ENCODE measurements at regions not wholly inside any gene's neighbourhood (a gene's known extent, or its start where the extent isn't known, plus 50 kb on each side); places are given as distances from the start of the nearest gene placed in this dataset.
A peak's percentile ranks its signal among the peaks of the same experiment; 100 is the strongest.

DNA sequence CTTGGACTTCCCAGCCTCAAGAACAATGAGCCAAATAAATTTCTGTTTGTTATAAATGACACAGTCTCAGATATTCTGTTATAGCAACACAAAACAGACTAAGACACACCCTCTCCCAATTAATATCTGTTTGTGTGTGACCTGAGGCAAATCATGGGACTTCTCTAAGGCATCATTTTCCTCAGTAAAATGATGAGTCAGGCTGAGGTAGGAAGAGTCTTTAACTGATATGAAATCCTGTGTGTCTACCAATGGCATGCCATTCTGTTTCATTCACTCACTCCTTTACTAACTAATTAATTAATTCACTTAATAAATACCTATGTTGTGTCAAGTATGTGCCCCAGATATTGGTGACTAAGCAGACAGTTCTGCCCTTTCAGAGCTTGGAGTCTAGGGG, 258.4 kb upstream of the CRY1 start:
- no peak for DNase-seq

DNA sequence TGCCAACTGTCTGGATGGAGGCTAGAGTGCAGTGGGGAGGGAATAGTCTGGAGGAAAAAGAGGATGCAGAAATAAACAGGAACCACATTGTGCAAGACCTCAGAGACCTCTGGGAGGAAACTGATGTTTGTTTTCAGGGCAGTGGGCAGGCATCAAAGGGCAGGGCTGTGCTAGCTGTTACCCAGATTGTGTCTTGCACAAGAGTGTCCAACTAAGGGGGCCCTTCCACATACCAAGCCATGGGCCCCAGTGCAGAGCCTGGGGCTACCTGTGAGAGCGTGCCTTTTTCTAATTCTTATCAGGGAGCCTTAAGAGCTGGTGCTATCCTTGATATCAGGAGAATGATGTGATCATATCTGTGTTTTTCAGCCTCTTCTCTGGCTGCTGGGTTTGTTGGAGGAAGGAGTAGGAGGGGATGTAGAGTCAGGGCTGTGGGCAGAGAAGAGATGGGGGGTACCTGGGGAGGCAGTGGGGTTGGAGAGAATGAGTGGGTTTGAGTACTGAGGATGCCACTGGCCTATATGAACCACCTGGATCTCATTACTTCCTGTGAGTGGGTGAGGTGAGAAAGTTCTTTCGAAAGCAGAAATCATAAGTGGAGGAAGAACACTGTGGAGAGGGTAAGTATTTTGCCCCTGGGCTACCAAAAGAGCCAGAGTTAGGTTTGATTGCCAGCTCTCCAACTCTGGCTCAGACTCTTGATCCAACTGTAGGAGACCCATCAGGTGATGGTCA, 259.2 kb upstream of the CRY1 start:
- peak; percentile 52 for DNase-seq

DNA sequence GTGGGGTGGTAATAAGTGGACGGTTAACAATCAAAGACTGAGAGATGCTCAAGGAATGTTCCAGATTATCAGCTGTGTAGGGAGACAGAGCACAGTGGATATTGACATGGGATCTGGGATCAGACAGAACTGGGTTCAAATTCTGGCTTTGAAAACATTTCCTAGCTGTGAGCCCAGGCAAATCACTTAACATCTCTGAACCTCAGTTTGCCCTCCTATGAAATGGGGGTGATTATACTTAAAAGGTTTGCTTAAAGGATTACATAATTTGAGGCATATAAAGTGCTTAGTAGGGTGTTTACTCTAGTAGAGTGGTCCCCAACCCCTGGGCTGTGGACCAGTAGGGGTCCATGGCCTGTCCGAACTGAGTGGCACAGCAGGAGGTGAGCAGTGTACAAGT, 260.0 kb upstream of the CRY1 start:
- DNase-seq: no peak

DNA sequence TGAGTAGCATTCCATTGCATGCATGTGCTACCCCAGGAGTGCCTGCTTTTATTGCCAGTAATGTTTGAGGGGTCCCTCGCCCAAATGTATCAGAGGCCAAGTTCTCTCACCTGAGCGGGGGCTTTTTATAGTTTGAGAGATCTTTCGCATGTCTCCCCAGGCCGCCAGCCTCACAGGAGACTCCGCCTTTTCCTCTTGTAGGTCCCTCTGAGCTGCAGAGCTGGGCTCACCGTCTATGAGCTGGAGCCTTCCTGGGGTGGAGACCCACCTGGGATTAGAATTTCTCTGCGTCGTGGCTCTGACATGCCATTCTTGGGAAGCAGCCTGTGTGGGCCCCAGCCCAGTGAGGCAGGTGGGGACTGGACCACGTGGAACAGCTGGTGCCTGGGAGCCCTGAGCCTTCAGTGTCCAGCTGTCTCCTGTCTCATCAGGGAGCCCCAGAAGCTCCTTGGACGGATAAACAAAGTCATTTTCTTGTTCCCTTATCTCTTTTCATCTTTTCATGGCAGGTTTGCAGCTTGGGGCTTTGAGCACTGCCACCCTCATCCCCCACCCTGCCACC, 261.7 kb upstream of the CRY1 start:
- no peak for DNase-seq

DNA sequence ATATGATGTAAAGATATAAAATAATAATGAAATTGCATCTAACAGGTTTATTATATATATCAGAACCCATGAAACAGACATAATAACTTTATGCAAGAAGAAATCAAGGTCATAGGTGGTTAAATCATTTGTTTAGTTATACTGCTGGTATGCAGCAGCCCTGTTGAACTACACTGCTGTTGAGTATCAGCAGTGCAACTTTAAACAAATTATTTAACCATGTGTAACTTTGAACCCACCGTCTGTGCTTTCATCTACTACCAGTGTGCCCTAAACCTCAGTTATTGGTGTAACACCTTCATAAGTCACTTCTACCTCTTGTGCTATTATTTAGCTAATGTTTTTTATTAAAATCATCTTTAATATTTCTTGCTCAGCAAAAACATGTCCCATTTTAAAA, 262.3 kb upstream of the CRY1 start:
- no peak for DNase-seq

DNA sequence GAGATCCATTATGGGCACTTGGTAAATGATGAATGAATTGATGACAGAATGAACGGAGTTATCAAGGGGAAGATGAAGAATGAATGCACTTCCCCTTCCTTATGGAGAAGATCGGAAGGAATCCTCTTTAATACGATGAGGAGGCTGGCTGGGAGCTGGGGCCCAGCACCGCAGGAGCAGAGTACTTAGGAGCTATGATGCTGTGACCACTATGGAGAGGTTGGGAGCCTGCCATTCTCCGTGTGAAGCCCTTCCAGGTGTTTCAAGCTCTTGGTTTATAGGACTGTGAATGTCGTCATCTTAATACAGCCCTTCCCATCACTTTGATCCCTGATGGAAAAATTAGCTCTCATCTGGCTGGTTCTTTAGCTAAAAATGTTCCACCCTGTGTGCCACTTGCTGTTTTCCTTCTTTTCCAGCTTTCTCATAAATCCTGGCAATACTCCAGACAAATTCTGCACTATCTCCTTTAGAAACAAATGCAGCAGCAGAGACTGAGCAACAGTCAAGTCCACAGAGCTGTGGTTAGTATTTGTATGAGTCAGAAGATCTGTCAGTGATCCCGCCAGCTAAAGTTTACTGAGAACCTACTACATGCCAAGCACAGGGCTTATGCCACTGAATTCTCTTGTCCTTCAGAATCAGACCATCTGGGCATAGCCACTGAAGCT, 263.1 kb upstream of the CRY1 start:
- no peak for DNase-seq

DNA sequence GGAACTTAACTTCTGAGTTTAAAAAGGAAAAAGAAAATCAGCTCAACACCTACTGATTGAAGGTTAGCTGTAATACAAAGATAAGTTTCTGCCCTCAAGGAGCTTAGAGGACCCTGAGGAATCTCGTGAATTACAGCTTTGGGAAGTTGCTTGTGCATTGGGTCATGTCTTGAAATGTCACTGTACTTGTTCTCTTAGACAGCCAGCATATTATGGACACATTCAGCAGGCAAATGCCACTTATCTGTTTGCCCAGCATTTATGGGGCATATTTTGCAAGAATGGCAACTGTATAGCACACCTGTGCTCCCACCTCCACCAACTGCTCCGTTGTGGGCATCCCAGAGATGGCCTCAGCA, 263.6 kb upstream of the CRY1 start:
- no peak for DNase-seq

DNA sequence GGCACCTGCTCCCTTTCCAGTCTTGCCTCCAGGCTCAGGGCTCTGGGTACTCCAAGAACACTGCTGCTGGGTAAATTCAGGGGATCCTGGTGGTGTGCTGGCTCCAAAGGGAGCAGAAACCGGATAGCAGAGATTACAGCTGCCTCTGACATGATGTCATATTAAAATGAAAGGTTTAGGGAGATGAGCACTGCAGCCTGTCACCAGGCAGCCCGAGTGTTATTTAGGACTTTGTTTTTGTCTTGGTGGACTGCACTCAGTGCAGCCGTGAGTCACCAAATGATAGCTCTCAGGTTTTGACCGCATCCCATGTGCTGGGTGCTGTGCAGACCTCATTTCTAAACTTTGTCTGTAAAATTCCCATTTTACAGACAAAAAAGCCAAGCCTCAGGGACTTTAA, 266.0 kb upstream of the CRY1 start:
- no peak for DNase-seq

DNA sequence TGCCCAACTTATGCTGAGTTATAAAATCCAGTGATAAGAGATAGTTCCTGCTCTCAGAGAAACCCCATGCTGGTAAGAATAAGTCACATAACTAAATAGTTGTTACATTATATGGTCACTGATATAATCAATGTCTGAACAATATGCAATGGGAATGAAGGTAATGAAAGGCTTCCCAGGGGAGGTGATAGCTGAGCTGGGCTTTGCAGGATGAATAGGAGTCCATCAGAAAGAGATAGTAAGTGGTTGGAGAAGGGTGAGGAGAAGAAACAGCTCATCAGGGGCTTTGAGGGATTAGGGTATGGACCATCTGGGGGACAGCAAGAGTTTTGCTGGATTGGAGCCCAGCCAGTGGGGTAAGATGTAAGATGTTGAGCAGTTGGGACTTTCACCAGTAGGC, 266.7 kb upstream of the CRY1 start:
- DNase-seq: no peak

DNA sequence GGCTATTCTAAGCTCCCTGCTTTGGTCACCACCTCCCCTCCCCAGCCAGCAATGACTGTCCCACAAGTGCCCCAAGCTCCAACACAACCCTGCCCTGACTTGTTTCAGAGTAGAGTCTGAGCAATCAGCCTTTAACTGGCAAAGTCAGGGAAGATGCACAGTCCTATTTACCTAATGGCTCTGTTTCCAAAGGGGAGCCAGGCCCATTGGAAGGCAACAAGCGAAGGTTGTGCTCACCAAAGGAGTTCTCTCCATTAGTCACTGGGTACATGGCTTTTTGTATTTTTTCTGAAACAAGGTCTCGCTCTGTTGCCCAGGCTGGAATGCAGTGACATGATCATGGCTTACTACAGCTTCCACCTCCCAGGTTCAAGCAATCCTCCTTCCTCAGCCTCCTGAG, 267.1 kb upstream of the CRY1 start:
- DNase-seq: no peak

DNA sequence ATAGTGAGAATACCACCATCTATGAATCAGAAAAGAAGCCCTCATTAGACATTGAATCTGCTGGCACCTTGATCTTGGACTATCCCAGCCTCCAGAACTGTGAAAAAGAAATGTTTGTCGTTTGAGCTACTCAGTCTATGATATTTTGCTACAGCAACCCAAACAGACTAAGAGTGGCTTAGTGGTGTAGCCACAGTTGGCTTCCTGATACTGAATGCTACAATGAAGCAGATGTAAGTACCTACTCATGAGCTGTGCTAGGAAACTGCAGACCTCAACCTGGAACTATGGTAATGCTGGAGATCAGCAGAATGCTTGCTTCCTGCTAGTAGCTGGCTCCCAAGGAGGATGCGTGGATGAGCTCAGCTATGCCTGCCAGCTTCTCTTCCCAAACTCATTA, 268.6 kb upstream of the CRY1 start:
- DNase-seq: no peak

DNA sequence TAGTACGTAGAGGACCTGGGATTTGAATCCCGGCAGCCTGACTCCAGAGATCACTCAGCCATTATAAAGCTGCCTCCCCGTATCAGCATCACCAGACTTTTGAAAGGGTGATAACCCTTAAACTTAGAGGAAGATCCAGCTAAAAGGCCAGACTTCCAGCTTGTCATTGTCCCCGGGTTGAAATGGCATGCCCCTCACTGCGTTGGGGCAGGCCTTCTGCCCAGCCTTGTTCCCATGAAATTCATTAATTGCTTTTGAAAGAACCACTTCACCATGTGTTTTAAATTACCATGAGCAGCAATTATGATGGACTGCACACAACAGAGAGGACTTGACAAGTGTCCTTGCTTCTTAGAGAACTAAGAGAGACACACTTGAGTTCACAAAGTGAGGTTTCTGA, 269.6 kb upstream of the CRY1 start:
- no peak for DNase-seq

DNA sequence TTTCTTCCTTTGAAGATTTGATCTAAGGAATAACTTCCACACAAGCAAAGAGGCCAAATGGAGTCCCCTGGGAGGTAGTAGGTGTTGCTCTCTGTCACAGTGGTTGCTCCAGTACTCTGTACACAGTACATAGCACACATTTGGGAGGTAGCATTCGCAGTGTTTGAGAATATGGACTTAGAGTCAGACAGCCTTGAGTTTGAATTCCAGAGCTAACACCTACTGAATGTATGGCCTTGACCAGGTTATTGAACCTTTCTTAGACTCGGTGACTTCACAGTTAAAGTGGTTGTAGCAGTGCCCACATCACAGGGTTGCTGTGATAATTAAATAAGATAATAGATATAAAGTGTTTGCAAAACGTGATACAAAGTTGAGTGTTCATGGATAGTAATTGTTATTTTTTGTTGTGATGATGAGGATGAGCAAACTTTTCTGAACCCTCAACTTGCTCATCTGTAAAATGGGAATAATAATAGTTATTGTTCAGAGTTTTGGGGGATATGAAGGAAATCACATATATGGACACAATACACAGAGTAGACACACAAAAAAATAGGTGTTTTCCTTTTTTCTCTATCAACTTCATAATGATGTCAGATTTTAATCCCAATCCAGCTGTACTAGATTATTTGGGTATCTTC, 271.6 kb upstream of the CRY1 start:
- no peak for DNase-seq

DNA sequence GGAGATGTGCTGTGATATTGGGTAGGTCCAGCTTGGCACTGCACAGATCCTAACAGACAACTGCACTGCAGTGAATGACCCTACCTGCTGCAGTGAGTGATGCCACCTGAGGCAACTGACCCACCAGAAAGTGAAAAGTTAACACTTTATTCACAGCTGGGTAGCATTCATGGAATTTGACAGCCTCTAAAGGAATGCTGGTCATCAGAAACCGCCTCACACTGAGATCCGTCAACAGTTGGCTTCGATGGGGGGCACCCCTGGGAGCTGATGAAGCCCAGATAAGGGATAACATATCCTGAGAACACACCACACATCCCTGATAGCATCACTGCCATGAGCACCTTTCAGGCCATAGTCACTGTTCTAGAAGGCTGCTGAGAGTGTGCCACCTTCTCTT, 272.4 kb upstream of the CRY1 start:
- DNase-seq: no peak

DNA sequence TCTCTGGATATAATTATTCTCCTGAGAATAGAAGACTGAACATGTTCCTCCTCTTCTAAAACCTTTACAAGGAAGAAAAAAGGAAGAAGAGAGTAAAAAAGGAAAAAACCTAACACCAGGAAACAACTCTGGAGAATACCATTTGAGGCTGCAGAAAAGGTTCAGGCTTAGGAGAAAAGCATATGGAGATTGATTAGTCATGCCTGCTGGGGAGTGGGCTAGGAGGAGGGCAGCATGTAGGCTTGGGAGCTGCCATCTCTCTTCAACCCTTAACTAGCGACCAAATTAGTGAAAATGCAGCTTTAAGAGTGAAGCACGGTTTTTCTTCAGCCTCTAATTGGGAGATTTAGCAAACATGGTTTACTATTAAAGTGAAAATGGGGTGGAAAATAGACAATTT, 273.0 kb upstream of the CRY1 start:
- no peak for DNase-seq

DNA sequence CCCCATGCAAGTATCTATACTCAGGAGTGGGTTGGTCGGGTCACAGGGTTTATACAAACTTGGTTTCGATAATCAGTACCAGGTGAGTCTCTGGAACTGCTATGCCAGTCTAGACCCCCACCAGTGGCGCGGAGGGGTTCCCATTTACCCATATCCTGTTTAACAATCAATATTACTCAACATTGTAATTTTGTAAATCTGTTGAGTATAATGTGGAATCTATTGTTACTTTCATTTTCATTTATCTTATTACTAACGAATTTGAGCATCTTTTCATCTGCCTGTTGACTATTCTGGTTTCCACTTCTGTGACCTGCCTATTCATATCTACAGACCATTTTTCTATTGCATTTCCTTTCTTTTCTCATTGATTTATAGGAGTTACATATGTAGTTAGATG, 275.2 kb upstream of the CRY1 start:
- peak; percentile 54 for DNase-seq

DNA sequence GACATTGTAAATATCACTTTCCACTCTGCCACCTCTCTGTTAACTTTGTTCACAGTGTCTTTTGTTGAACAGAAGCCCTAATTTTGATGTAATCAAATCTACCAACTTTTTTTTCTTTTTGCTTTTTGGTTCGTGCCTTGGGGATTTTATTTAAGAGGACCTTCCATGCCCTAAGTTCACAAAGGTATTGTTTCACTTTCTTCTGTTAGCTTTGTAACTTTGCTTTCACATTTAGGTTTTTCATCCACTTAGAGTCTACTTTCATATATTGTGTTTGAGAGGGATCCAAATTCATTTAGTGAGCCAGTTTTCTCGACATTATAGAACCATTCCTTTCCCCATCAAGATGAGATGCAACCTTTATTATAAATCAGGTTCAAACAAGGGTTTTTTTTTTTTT, 275.7 kb upstream of the CRY1 start:
- no peak for DNase-seq

DNA sequence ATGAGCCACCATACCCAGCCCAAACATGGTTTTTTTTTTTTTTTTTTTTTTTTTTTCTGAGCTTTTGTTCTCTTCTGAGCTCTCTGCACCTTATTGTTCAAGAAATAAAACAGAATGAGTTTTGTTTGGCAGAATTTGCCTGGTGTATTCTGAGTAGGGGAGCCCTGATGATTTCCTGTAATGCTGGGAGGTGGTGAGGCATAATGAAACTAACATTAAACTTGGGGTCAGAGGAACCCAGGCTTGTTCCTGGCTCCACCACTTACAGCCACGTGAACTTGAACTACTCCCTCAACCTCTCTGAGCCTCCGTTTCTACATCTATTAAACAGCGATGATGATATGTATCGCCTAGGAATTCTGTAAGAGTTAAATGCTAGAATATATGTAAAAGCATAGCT, 276.3 kb upstream of the CRY1 start:
- DNase-seq: no peak

DNA sequence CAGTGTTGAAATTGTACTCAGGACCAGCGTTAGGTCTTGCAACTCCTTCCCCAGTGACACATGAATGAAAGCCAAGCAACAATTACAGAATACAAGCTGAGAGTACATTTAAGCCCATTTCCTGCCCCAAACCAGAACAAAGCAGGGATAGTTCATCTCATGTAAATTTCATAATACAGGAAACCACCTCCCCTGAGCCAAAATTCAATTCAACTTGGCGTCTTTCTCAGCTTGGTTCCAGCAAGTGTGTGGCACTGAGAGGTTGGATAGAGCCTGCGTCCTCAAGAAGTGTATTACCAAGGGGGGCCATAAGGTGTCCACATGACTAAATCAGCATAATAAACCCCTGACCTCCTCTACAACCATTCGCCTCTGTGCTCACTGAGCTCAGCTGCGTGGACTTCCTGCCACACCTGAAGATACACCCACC, 278.9 kb upstream of the CRY1 start:
- no peak for DNase-seq

DNA sequence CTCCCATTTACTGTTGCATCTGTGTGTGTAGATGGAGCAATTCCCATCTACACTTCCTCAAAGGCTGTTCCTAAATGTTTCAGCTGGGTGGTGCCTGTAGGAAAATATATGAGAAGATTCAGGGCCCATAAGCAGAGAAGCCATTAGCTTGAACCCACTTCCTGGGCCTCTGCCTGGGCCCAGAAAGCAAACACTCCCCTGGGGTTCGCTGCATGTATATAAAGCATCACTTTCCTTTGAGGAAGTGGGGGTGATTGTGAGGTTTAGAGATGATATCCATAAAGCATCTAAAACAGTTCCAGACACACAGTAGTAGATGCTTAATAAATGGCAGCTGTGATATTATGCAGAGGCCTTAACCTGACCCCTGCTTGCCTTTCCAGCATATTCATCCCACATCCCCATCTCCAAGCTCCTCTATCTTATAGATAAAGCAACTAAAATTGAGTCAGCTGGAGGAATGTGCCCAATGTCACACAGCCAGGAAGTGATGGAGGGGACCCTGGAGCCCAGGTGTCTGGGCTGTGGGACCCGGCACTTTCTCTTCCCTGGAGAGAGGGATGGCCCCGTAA, 280.0 kb upstream of the CRY1 start:
- DNase-seq: no peak

DNA sequence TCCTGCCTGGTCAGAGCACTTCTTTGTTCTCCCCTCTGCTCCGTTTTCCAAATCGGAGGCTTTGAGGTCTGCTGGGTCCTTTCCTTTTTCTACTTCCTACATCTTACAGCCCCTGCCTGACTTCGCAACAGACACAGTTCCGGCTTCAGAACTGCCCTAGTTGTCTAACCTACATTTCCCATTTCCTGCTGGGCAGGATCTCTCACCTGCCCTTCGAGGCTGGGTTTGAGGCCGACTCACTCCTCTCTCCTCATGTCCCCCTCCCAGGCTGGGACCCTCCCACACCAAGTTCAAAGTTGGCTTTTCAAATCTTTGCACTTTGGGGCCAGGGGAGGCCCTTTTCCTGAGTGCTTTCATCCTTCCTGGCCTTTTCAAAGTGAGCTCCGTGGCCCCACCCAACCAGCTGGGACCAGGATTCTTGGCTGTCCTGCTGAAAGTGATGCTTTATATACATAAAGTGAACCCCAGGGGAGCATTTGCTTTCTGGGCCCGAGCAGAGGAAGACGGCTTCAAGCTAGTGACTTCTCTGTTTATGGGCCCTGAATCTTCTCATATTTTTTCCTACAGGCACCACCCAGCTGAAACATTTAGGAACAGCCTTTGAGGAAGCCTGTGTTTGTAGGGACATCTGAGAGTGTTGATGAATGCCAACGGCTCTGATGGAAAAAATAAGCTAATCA, 281.0 kb upstream of the CRY1 start:
- DNase-seq: no peak

DNA sequence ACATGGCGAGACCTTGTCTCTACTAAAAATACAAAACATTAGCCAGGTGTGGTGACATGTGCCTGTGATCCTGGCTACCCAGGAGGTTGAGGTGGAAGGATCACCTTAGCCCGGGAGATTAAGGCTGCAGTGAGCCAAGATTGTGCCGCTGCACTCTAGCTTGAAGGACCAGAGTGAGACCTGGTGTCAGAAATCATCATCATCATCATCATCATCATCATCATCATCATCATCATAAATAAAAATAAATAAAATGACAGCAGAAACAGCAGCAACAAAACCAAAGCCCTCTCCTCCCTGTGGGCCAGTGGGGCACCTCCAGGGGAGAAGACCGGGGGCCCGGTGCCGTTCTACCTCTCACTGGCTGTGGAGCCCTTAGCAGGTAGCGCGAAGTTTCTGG, 281.9 kb upstream of the CRY1 start:
- DNase-seq: no peak
